Aorta (tissue), 5 donors: ENCODE measurements at regions not wholly inside any gene's neighbourhood (a gene's known extent, or its start where the extent isn't known, plus 50 kb on each side); places are given as distances from the start of the nearest gene placed in this dataset.

Experiments used
- ATAC-seq: fragments of 200-7000 bp; cut with Tn5 transposase; one replicate; pipeline ENCODE4 v1.9.1; 2022; ENCODE audit warnings: moderate library complexity; ENCODE audit not compliant: low FRiP score
- DNase-seq, 2 donors: peaks; one replicate each; pipeline ENCODE4 v3.0.0-alpha.2; 2020
- H3K27ac ChIP-seq, 2 donors: one replicate each; pipeline ENCODE4 v1.5.1; 2013; ENCODE audit warnings: low read length in 2 of 2, mild to moderate bottlenecking in 2 of 2, moderate library complexity in 2 of 2, control low read depth in 1 of 2, inconsistent platforms in 1 of 2, low read depth in 1 of 2
- H3K27me3 ChIP-seq, 2 donors: one replicate each; pipeline ENCODE4 v1.6.1; 2013; ENCODE audit warnings: control low read depth in 1 of 2, low read length in 1 of 2, mild to moderate bottlenecking in 1 of 2, moderate library complexity in 1 of 2; ENCODE audit not compliant: insufficient read depth in 2 of 2, control insufficient read depth in 1 of 2
- H3K36me3 ChIP-seq, 2 donors: one replicate each; pipeline ENCODE4 v1.6.1; 2013; ENCODE audit warnings: control low read depth in 1 of 2, low read length in 1 of 2, mild to moderate bottlenecking in 1 of 2; ENCODE audit not compliant: insufficient read depth in 2 of 2, control insufficient read depth in 1 of 2
- H3K4me1 ChIP-seq, 2 donors: one replicate each; pipeline ENCODE4 v1.6.1; 2013; ENCODE audit warnings: low read length in 2 of 2, control low read depth in 1 of 2, mild to moderate bottlenecking in 1 of 2, moderate library complexity in 1 of 2; ENCODE audit not compliant: insufficient read depth in 2 of 2, control insufficient read depth in 1 of 2
- H3K4me3 ChIP-seq, 2 donors: one replicate each; pipeline ENCODE4 v1.5.1; 2013; ENCODE audit warnings: low read length in 2 of 2, control low read depth in 1 of 2, mild to moderate bottlenecking in 1 of 2
- H3K9me3 ChIP-seq: one replicate; pipeline ENCODE4 v1.6.1; 2013; ENCODE audit warnings: mild to moderate bottlenecking, low read length; ENCODE audit not compliant: control insufficient read depth
- WGBS, 2 donors: extraction: QIAGEN DNeasy Blood & Tissue Kit; methylation state at CpG; one replicate each; pipeline ENCODE4 v1.1.7; 2013; 5-methylcytosine and 5-hydroxymethylcytosine counted together
- intact Hi-C, 2 donors: fragments of 100-400 bp; cut with DNase I; formaldehyde crosslinking; loops; one replicate each; pipeline versions ENCODE4 v1.14.2 to v1.15.0; 2022
- donor health status: healthy with polysubstance abuse.
- donor health status: Bipolar disorder and iron deficiency.
- donor health status: DM: no; HTN: no; CAD: no.
- donor health status: DM: no; HTN: no; CAD: no.
- donor health status: DM: yes; HTN: yes; CAD: no.

DNA sequence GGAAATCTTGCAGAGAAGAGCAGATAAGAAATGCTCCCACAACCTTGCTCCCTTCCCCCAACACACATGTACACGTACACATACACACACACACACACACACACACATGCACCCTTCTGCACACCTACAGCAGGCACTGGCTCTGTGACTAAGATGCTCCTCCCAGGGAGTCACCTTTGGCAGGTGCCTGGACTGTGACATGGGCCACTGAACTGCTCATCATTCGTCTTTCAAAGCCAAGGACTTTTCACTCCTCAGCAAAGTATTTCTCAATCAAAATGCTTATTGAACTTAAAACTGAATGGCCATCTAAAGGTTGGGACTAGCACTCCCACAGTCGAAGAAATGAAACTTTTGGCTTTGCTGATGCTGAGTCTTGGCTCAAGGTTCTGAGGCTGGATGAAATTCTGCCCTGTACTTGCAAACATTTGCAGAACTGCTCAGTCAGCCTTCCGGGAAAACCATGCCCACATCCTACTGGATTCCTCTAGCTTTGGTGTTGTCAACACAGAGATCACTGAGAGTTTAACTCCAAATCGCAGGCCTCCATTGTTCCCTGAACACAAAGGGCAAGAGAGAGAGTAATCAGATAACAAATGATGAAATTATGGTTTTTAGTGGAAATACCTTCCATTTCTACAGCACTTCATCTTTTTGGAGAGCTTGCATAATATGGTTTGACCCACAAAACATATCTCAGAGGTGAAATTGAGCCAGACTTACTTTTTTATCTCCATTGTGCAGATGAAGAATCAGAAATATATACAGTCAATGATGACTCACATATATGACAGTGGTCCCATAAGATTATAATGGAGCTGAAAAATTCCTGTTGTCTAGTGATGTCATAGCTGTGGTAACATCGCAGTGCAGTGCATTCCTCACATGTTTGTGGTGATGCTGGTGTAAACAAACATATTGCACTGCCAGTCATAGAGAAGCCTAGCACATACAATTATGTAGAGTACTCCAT, 72.4 kb upstream of the BCAR3 start:
- 43 to 45% methylated on average over 6 of the region's 6 CpGs for WGBS, 2 donors
- ATAC-seq = peak; percentile 53

DNA sequence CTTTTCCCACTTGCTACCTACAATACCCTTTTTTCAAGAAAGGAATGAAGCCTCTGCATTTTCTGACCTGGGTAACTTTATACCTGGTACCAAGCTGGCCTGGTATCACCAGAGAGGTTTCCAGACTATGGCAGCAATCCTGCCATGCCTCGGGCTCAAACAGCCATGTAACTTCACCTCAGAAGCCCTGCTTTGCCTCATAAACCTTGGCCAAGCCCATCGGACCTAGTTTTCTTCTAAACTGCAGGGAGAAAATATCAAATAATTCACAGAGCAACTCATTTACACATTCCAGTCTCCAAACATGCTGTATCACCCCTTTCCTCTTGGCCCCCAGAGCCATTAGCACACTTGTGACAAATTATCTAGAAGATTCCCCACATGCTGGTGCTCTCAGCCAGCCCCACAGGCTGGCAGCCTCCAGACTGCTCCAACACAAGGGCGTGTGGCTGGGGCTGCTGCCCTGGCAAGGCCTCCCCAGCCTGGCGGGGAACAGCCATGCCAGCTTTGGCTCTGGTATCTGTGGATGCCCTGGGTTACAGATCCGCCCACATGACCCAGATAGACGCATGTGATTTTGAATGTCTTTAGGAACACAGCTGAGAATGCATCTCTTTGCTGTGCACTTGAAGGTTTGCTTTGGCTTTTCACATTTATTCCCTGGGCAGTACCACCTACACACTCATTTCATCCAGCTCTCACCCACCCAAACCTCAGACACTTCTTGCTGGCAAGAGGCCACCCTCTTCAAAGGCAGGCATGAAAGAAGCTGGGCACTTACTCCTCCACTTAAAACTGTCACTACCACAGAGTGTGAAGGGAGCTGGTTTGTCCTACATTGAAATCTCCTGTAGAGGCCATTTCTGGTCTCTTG, 70.0 kb upstream of the BCAR3 start:
- 8 to 11% methylated on average over 6 of the region's 6 CpGs for WGBS, 2 donors
- Histone ChIP-seq H3K27me3 (no peaks in the 10 kb centered on the region), H3K9me3 (no peaks in the 10 kb centered on the region), H3K4me1 (peaks cover 0 to 4% of the 10 kb centered on the region in 2 donors), H3K36me3 (no peaks in the 10 kb centered on the region), H3K27ac (peak overlapping the region in 1 of 2 donors; percentile 48), H3K4me3 (no peak overlapping the region)
- ATAC-seq (peak; percentile 43), DNase-seq (peak in 1 of 2 donors; percentile 57)
- intact Hi-C loops = no loop called here

More for the DNA sequence above, 72.4 kb upstream of the BCAR3 start:
- Histone ChIP-seq H3K36me3 (no peaks in the 10 kb centered on the region), H3K4me3 (no peak overlapping the region), H3K4me1 (peaks cover 0 to 4% of the 10 kb centered on the region in 2 donors), H3K9me3 (no peaks in the 10 kb centered on the region), H3K27me3 (no peaks in the 10 kb centered on the region), H3K27ac (no peak overlapping the region)
- intact Hi-C loops = no loop called here
- DNase-seq = peak in 1 of 2 donors; percentile 79

DNA sequence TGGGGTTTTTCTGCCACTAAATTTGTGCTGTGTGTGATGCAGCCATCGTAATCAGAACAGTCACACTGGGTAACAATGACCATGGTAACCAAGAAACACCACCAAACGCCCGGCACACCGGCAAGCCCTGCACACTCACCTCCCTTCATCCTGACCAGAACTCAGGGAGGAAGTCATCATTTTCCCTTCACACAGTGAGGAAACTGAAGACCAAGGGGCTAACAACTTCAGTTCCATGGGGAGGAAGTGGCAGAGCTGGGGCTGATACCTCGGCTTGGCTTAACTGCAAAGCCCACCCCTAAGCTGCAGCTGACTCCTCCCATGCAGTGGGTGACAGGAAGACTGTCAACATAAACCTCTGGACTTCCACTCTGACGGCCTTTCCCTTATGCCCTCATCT, 69.3 kb upstream of the BCAR3 start:
- WGBS, 2 donors = 76 to 83% methylated on average over 6 of the region's 6 CpGs
- Histone ChIP-seq H3K4me1 (peaks cover 0 to 4% of the 10 kb centered on the region in 2 donors), H3K27me3 (no peaks in the 10 kb centered on the region), H3K27ac (no peak overlapping the region), H3K9me3 (no peaks in the 10 kb centered on the region), H3K4me3 (no peak overlapping the region), H3K36me3 (no peaks in the 10 kb centered on the region)
- intact Hi-C loops = no loop called here
- DNase-seq (no peak), ATAC-seq (no peak)

DNA sequence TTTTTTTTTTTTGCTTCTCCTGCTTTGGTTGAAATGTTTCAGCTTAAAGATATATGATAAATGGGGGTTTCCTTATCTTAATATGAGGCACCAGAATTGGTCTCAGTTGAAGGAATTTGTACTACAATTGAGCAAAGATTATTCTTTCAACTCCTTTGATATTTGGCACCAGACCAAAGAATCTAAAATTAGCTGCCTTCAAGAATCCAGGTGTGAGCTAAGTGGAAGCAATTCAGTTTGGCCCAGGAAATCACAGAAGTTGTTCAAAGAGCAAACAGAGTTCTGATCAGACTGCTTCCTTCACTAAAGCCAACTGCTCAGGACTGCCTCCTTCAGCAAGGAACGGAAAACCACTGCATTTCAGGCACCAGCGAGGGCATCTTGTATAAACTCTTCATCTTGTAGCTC, 68.3 kb upstream of the BCAR3 start:
- Histone ChIP-seq H3K36me3 (no peaks in the 10 kb centered on the region), H3K4me3 (no peak overlapping the region), H3K4me1 (peaks cover 0 to 4% of the 10 kb centered on the region in 2 donors), H3K27me3 (no peaks in the 10 kb centered on the region), H3K9me3 (no peaks in the 10 kb centered on the region), H3K27ac (no peak overlapping the region)
- 92 to 93% methylated on average over 2 of the region's 2 CpGs for WGBS, 2 donors
- no peak for ATAC-seq
- no peak for DNase-seq
- intact Hi-C loops = no loop called here

DNA sequence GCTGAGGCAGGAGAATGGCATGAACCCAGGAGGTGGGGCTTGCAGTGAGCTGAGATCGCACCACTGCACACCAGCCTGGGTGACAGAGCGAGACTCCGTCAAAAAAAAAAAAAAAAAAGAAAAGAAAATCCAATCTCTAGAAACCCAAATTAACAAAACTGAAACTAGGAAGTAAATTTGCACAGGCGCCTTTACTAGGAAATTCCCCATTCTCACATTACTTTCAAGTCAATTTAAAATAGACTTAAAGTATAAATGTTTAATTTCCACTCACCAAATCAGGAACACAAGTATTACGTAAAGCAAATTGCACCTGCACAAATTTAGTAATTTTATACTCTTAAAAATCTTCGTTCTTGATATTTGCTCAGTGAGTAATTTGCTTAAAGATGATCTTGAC, 67.8 kb upstream of the BCAR3 start:
- Histone ChIP-seq H3K4me1 (peaks cover 0 to 4% of the 10 kb centered on the region in 2 donors), H3K4me3 (no peak overlapping the region), H3K27ac (no peak overlapping the region), H3K36me3 (no peaks in the 10 kb centered on the region), H3K27me3 (no peaks in the 10 kb centered on the region), H3K9me3 (no peaks in the 10 kb centered on the region)
- no peak for ATAC-seq
- intact Hi-C loops = no loop called here
- DNase-seq = no peak
- WGBS, 2 donors = 89 to 90% methylated on average over 6 of the region's 6 CpGs

DNA sequence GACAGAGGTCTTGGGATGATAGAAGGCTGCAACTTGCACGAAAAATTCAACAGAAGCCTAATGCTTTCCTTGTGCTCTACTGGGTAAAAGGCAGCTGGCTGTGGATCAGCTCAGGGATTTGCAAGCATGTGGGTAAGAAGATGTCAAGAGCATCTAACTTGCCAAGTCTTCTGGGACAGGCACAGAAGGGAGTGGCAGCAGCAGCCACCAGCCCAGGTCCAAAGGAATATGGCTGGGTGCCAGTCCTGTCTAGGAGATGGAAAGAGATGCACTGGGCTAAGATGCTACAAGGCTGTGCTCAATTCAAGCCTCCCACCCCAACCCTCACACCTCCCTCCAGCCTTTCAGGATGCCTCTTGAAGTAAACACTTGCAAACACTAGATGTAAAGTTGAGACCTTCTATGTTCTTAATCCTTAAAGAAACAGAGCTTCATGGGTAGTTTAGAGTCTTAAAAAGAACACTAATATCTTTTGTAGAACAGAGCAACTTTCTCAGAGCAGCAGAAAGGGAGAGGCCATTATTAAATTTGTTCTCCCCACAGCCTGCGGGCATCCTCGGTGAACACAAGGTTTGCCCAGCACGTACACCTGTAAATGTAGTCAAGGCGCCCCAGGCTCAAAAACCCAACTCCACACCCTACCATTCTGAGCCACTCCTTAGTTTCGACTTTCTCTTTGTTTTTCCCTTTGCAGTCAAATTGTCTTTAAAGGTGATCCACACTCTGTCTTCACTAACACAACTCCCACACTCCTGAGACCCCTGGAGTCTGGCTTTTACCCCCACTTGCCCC, 64.6 kb upstream of the BCAR3 start:
- H3K36me3 ChIP-seq = no peaks in the 10 kb centered on the region
- 86 to 93% methylated on average over 6 of the region's 6 CpGs for WGBS, 2 donors

DNA sequence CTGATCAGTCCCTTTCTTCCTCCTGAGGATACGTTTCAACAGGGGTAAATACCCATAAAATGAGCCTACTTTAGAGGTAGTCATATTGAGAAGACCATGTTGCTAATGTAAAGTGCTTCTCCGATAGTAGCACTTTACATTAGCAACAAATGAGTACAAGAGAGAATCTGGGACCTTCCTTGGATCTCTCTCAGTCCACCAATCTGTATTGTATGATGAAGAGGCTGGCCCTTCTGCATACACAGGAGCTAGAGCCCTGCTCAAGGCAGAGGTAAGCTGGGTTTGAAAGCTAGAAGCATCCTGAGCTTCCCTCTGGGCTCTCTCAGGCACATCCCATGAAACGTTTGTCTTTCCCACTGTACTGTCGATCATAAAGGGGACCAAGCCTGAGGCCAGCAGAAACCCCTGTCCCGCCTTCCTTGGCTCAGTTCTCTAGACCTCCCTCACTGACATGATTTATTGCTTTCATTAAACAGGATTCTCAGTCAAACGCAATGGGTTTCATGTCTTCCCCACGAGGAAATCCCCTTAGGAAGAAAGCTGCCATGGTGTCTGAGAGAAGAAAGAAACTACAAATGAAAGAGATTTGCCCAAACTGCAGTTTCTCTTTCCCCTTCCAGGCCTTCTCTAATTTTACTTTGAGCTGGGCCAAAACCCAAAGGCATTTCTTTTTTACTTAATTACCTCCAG, 62.8 kb upstream of the BCAR3 start:
- WGBS, 2 donors = 73 to 75% methylated on average over 7 of the region's 7 CpGs
- Histone ChIP-seq H3K4me3 (no peak overlapping the region), H3K27me3 (no peaks in the 10 kb centered on the region), H3K36me3 (no peaks in the 10 kb centered on the region), H3K9me3 (no peaks in the 10 kb centered on the region), H3K4me1 (no peaks in the 10 kb centered on the region), H3K27ac (no peak overlapping the region)
- intact Hi-C loops = no loop called here
- ATAC-seq (no peak), DNase-seq (no peak)

More for the DNA sequence above, 64.6 kb upstream of the BCAR3 start:
- H3K9me3 ChIP-seq = no peaks in the 10 kb centered on the region
- no peaks in the 10 kb centered on the region for H3K27me3 ChIP-seq
- no peak overlapping the region for H3K27ac ChIP-seq
- no peak overlapping the region for H3K4me3 ChIP-seq
- DNase-seq = no peak
- intact Hi-C loops = no loop called here
- H3K4me1 ChIP-seq = peaks cover 0 to 4% of the 10 kb centered on the region in 2 donors
- ATAC-seq = no peak

DNA sequence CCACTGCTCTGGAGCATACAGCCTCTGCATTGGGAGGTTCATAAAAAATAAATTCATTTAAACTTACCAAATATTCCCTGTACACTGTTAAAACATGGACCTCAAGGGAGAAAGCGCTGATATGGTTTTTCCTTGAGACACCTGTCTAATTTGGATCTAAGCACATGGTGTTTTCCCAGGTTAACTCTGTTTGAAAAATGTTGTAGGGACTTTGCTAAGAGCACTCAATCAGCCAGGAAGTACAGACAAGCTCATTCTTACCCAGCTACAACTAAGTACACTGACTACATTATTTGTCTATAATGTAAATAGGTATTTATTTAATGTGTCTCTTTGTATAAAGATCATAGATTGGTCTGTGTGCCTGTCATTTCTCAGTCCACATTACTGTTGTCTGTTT, 61.8 kb upstream of the BCAR3 start:
- Histone ChIP-seq H3K27me3 (no peaks in the 10 kb centered on the region), H3K9me3 (no peaks in the 10 kb centered on the region), H3K36me3 (no peaks in the 10 kb centered on the region), H3K27ac (no peak overlapping the region), H3K4me3 (no peak overlapping the region), H3K4me1 (no peaks in the 10 kb centered on the region)
- WGBS, 2 donors = 97 to 100% methylated on average over 1 of the region's 1 CpG
- DNase-seq (no peak), ATAC-seq (no peak)
- intact Hi-C loops = no loop called here
